Spleen (tissue), 7 donors: ENCODE measurements at regions not wholly inside any gene's neighbourhood (a gene's known extent, or its start where the extent isn't known, plus 50 kb on each side); places are given as distances from the start of the nearest gene placed in this dataset.

Source experiments
- CTCF ChIP-seq, 11 experiments: fragments of 200-600 bp in 7 of 11; fragments of 450-650 bp in 4 of 11; sonication (generic) in 4 of 11; IDR thresholded peaks in 8 of 11; conservative IDR thresholded peaks in 3 of 11; 1 replicate in 7 of 11; 2 replicates in 4 of 11; pipeline versions ENCODE4 v1.4.0 to v1.8.0; 2016 to 2021; ENCODE audit warnings: antibody characterized with exemption in 11 of 11, inconsistent platforms in 4 of 11, mild to moderate bottlenecking in 1 of 11
- POLR2A ChIP-seq, 3 donors: fragments of 450-650 bp; IDR thresholded peaks; one replicate each; pipeline ENCODE4 v1.5.1; 2017; ENCODE audit warnings: antibody characterized with exemption in 3 of 3, mild to moderate bottlenecking in 1 of 3
- donor health status: DM: no; HTN: no; CAD: no; lungs with moderate emphysema.
- donor health status: DM: no; HTN: no; CAD: no.
- donor health status: DM: no; HTN: no; CAD: no.

- TF ChIP-seq POLR2A (IDR thresholded peaks at IDR 0.05): no peak
- no peak for TF ChIP-seq CTCF (IDR thresholded peaks at IDR 0.05 in 8 of 11, conservative IDR thresholded peaks at IDR 0.05 in 3 of 11)
Observed at GRCh38 chr6:170040906-170041305, 250.0 kb downstream of the DLL1 start.
